ENCODE measurements at regions not wholly inside any gene's neighbourhood (a gene's known extent, or its start where the extent isn't known, plus 50 kb on each side); places are given as distances from the start of the nearest gene placed in this dataset.

GRCh38 chr5:10913841-10914240 lies 152.8 kb upstream of the DAP start:
- no peak for TF ChIP-seq CTCF (conservative IDR thresholded peaks at IDR 0.05)
- TF ChIP-seq ZFX (IDR thresholded peaks at IDR 0.05) = no peak
